ENCODE measurements at regions not wholly inside any gene's neighbourhood (a gene's known extent, or its start where the extent isn't known, plus 50 kb on each side); places are given as distances from the start of the nearest gene placed in this dataset.

- in situ Hi-C loops (cut with HindIII; ENCODE audit: low pct_unique_long_range_greater_than_20kb, low sequenced_read_pairs) (no loop called here), intact Hi-C loops (cut with micrococcal nuclease; ENCODE audit: unreplicated experiment) (no loop called here)
- no peak for ATAC-seq
- Histone ChIP-seq H3K27ac (ENCODE audit: low read length) (no peak overlapping the region), H3K36me3 (ENCODE audit: control insufficient read depth, insufficient read depth, low read length) (no peaks in the 10 kb centered on the region), H3K27me3 (ENCODE audit: control insufficient read depth, insufficient read depth, low read length) (no peaks in the 10 kb centered on the region), H3K4me1 (ENCODE audit: control insufficient read depth, insufficient read depth, low read length) (no peaks in the 10 kb centered on the region; the same call in 1 of the 2 replicates), H3K4me3 (ENCODE audit: low read depth in 2 of 2, low read length in 2 of 2) (no peak overlapping the region), H3K9me3 (ENCODE audit: control insufficient read depth, insufficient read depth, low read depth, low read length) (no peaks in the 10 kb centered on the region)
- ChIA-PET POLR2A (no interaction called here), CTCF (no interaction called here)
- TF ChIP-seq REST (IDR thresholded peaks at IDR 0.05; ENCODE audit: insufficient read depth in 1 of 2, low read depth in 2 of 2, low read length in 1 of 2) (no peak), TCF7L2 (IDR thresholded peaks at IDR 0.05; ENCODE audit: low read depth, low read length) (no peak), SIN3A (IDR thresholded peaks at IDR 0.05; ENCODE audit: borderline replicate concordance, insufficient read depth, low read depth, low read length) (no peak)
- DNase-seq (ENCODE audit: low read depth, low spot score): no peak
- no TSS peak for BruUV-seq (replicated peaks)
These were observed 850.3 kb upstream of the FOXG1 start for GRCh38 chr14:27916326-27916725.

GRCh38 chr14:27917896-27918295 is 848.7 kb upstream of the FOXG1 start:
- DNase-seq (ENCODE audit: low read depth, low spot score): no peak
- Histone ChIP-seq H3K4me3 (ENCODE audit: low read depth in 2 of 2, low read length in 2 of 2) (no peak overlapping the region), H3K36me3 (ENCODE audit: control insufficient read depth, insufficient read depth, low read length) (no peaks in the 10 kb centered on the region), H3K9me3 (ENCODE audit: control insufficient read depth, insufficient read depth, low read depth, low read length) (no peaks in the 10 kb centered on the region), H3K27me3 (ENCODE audit: control insufficient read depth, insufficient read depth, low read length) (no peaks in the 10 kb centered on the region), H3K27ac (ENCODE audit: low read length) (no peak overlapping the region), H3K4me1 (ENCODE audit: control insufficient read depth, insufficient read depth, low read length) (no peaks in the 10 kb centered on the region; the same call in 1 of the 2 replicates)
- ChIA-PET POLR2A (no interaction called here), CTCF (no interaction called here)
- no peak for TF ChIP-seq CTCF (IDR thresholded peaks at IDR 0.05)
- ATAC-seq: no peak
- intact Hi-C loops (cut with micrococcal nuclease; ENCODE audit: unreplicated experiment): no loop called here
- in situ Hi-C loops (cut with HindIII; ENCODE audit: low pct_unique_long_range_greater_than_20kb, low sequenced_read_pairs): no loop called here
- no TSS peak for BruUV-seq (replicated peaks)

- Histone ChIP-seq H3K4me3 (ENCODE audit: low read depth in 2 of 2, low read length in 2 of 2) (no peak overlapping the region), H3K27me3 (ENCODE audit: control insufficient read depth, insufficient read depth, low read length) (no peaks in the 10 kb centered on the region), H3K9me3 (ENCODE audit: control insufficient read depth, insufficient read depth, low read depth, low read length) (no peaks in the 10 kb centered on the region; the same call in 1 of the 2 replicates), H3K27ac (ENCODE audit: low read length) (no peak overlapping the region), H3K4me1 (ENCODE audit: control insufficient read depth, insufficient read depth, low read length) (no peaks in the 10 kb centered on the region), H3K36me3 (ENCODE audit: control insufficient read depth, insufficient read depth, low read length) (no peaks in the 10 kb centered on the region)
- DNase-seq (ENCODE audit: low read depth, low spot score) (no peak), ATAC-seq (no peak)
- no peak for TF ChIP-seq POLR2AphosphoS5 (IDR thresholded peaks at IDR 0.05; ENCODE audit: low read depth, low read length)
- no peak for TF ChIP-seq REST (IDR thresholded peaks at IDR 0.05; ENCODE audit: insufficient read depth in 1 of 2, low read depth in 2 of 2, low read length in 1 of 2)
- TF ChIP-seq SIN3A (IDR thresholded peaks at IDR 0.05; ENCODE audit: borderline replicate concordance, insufficient read depth, low read depth, low read length): no peak
- no peak for TF ChIP-seq TCF7L2 (IDR thresholded peaks at IDR 0.05; ENCODE audit: low read depth, low read length)
- no peak for TF ChIP-seq CTCF (IDR thresholded peaks at IDR 0.05)
- no TSS peak for BruUV-seq (replicated peaks)
- in situ Hi-C loops (cut with HindIII; ENCODE audit: low pct_unique_long_range_greater_than_20kb, low sequenced_read_pairs): no loop called here
- intact Hi-C loops (cut with micrococcal nuclease; ENCODE audit: unreplicated experiment): no loop called here
- ChIA-PET CTCF (no interaction called here), POLR2A (no interaction called here)
These were observed 839.1 kb upstream of the FOXG1 start for GRCh38 chr14:27927519-27927918.
